Activated gamma-delta T cell treated with anti-CD3 and anti-CD28 coated beads, Interleukin-2, amount 50 U/mL, for 16 hours (primary cell): ENCODE measurements at regions not wholly inside any gene's neighbourhood (a gene's known extent, or its start where the extent isn't known, plus 50 kb on each side); places are given as distances from the start of the nearest gene placed in this dataset.

Experiments used
- DNase-seq: peaks from one replicate; pipeline ENCODE4 v3.0.0-alpha.2; 2020; ENCODE audit warnings: low read depth

- no peak for DNase-seq
These were observed 140.2 kb upstream of the PJA1 start for GRCh38 chrX:69305333-69306062.

GRCh38 chrX:69303231-69303630 is 138.0 kb upstream of the PJA1 start:
- DNase-seq = no peak

- no peak for DNase-seq
These were observed 134.9 kb upstream of the PJA1 start for GRCh38 chrX:69299951-69300714.

GRCh38 chrX:69299285-69299684 is 134.0 kb upstream of the PJA1 start:
- no peak for DNase-seq

DNA sequence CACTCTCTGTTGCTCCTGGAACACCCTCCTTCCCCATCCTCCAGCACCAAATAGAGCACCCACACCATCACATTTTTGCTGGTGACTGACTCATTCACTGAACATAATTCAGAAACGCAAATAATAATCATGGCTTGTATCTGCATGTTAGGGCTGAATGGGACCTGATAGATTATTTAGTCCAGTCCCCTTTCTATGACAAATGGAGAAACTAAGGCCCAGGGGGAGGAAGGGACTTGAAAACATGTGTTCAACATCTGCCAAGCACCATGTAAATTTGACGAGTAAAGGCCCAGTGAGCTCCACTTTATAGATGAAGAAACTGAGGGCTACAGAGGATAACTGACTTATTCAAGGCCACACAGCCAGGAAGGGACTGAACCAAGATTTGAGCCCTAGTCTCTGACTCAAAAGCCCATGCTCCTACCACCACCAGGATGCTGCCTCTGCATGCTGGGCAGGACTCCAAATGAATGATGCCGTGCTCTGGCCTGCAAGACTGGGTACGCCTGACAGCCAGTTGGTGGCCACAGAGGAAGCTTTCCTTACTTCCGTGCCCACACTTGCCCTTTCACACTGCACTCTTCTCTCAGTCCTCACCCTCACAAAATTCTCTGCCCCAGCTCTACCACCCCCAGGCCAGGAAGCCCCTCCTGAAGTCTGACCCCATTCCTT is 133.3 kb upstream of the PJA1 start:
- DNase-seq = no peak

GRCh38 chrX:69297506-69297905 is 132.3 kb upstream of the PJA1 start:
- DNase-seq = no peak

DNA sequence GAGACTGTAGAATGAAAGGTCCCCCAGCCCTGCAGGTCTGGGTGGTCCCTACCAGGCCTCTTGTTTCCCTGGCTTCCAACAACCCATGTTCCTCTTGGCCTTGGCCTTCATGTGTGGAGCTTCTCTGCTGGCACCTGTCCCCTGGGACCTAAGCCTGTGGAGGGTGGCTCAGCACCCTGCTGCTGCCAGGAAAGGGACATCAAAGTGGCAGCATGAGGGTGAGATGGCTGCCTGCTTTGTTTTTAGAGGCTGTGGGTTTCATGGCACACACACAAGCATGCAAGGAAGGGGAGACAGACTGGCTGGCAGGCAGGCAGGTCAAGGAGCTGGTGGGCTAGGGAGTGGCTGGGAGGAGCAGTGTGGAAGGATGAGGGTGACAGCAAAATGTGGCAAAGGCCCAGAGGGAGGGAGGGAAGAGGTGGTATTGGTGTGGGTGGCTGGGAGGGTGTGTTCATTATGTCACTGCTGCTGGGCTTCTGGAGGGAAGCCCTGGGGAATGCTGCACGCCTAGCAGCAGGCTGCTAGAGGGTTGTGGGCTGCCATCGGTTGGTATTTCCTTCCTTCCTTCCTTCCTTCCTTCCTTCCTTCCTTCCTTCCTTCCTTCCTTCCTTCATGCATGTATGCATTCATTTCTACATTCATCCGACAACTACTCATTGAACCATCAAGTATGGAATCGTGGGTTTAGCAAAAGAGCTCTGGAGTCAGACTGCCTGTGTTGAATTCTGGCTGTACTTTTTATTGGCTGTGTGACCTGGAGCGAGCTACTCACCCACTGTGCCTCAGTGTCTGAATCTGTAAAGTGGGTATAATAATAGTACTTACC is 128.7 kb upstream of the PJA1 start:
- no peak for DNase-seq

DNA sequence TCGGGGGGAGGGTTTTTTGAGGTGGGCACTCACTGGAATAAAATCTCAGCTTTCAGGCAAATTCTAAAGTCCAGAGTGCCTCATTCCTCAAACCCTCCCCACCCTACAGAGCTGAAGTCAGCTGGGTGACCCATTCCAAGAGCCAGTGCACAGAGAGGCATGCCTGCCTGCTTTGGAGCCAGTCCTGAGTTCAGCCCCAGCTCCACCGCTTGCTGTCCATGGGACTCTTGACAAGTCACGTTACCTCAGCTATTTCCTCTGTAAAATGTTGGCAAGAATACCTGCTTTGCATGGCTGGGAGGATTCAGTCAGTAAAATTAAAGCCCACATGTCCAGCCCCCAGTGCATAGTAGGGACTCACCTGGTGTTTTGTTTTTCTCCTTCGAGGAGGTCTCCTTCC is 125.9 kb upstream of the PJA1 start:
- no peak for DNase-seq

- DNase-seq = no peak
These were observed 125.0 kb upstream of the PJA1 start for GRCh38 chrX:69290292-69290691.

- DNase-seq = no peak
These were observed 124.5 kb upstream of the PJA1 start for GRCh38 chrX:69289793-69290123.

DNA sequence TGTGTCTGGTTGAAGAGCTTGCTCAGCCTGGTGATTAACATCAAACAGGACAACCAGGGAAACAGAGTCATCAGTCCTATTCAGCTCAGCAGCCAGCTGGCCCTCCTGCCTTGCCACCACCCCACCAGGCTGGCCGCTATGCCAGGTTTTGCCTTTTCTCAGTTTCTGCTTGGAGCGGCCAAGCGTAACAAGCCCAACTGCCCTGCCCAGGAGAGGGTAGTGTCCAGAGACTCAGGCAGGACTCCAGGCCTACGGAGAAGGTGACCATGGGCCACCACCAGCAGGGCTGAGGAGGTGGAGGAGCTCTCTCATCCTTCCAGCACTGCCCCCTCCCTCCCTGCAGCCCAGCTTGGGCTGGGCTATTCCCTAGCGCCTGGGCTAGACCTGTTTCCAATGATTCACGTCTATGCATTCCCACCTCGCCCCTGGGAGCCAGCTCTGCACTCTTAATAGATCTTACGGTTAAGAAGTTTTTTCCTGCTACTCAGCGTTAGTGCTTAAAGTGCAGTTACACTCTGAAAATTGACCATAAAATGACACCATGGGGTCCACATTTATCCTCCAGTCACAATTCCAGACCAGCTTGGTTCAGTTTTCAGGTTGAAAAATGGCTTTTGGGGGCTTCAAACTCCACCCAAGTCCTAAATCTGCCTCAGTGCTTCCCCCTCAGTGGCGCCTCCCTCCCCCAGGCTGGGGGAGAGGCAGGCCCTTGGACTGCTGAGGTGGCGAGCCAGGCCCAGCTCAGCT is 124.0 kb upstream of the PJA1 start:
- DNase-seq = no peak

DNA sequence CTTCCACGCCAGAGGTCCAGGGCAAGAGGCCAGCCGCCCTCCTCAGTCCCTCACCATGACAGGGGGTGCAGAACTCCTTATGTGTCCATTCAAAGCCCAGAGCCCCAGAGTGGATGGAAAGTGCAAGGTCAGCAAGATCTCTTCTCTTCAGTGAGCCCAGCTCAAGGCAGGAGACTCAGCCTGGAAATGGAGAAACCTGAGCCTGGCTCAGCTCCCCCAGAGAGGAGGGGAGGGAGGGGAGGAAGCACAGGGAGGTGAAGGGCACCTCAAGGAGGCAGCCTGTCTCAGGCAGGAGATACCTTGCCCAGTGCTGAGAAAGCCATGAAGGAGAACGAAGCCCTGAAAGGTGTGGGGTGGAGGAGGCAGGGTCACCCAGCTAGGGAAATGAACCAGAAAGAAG is 121.8 kb upstream of the PJA1 start:
- DNase-seq = no peak

- DNase-seq = no peak
These were observed 121.3 kb upstream of the PJA1 start for GRCh38 chrX:69286565-69286906.

DNA sequence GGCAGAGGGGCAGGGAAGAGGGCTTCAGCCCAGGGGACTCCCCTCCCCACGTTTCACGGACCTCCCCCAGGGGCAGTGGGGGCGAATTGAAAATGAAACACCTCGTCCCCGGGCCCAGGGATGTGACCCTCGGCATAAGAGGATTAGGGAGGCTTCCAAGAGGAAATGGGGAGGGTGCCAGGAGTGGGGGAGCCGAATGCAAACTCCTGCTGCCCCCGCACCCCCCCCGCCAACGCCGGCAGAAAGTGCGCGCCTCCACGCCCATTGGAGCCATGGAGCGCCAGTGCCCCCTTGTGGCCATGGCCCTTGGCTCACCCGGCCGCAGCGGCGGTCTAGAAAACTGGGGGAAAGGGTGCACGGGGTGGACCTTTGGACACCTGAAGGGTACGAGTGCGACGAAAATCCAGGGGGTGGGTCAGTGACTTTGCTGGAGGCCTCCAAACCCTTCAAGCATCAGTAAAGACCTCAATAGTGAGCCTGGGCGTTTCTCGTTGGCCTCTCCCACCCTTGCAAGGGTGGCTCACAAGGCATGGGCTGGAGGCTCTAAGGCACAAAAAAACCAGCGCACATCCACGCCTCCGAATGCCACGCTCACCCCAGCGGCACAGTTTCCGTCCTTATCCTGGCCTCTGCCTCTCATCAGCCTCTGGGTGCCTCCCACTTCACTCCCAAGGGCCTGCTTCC is 120.8 kb upstream of the PJA1 start:
- DNase-seq = peak; percentile 21

GRCh38 chrX:69285401-69285877 is 120.2 kb upstream of the PJA1 start:
- no peak for DNase-seq

DNA sequence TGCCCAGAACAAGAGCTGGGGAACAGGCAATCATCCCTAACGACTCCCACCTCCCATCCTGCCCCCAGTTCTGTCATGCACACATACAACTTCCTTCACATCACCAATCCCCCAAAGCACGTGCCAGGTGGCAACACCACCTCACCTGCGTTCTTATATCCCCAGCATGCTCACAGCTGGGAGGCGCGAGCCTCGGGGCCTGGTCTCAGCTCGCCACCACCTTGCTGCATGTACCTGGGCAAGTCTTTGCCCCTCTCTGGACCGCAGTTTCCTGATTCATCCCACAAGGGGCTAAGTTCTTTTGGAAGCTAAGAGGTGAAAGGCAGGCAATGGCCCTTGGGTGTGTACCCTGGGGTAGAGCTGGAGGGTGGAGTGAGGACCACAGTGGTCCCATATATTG is 119.2 kb upstream of the PJA1 start:
- DNase-seq = no peak

DNA sequence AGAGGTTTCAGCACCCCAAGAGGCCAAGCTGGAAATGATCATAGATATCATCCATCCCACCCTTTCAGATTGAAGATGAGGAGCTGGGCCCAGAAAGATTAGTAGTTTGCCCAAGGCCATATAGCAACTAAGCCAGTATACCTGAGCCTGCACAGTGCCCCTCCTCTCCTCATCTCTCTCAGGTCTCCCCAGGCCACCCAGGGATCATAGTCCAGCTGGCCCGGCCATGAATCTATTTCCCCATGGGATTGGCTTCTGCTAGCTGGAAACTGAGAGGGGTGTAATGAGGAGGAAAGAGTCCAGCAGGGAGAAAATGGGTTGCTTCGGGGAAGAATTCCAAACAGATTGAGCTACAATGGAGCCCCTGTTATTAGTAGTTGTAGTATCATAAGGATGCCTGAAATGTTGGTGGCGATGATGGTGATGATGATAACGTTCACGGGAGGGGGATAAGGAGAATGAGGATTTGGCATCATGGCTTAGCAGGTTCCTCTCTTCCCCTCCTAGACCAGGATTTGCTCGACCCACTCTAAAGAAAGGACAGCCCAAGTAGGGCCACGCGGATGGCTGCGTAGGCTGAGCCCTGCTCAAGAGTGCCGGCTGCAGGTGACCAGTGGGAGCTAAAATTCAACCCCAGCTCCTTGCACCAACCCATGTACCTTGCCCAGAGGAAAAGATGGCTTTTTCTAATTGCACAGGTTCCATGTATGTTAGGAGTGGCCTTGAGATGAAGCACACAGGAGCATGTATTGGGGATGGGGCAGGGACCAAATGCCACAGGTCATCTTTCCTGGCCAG is 117.8 kb upstream of the PJA1 start:
- DNase-seq = no peak

DNA sequence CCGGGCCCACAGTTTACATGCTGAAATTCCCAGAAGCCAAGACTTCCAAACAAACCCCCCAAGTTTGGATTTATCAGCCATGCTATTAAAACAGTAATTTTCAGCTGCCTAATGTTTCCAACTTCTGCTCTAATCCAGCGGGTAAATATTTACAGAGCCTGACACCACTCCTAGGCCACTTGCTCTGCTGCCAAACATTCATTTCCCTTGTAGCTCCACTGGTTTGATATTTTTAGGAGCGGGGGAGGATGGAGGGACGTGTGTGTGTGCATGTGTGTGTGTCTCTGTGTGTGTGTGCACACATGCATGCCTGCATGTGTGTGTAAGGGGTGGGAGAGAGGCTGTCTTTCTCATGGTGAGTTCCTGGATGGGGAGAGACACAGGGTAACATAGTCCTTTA is 115.7 kb upstream of the PJA1 start:
- no peak for DNase-seq

- no peak for DNase-seq
These were observed 114.0 kb upstream of the PJA1 start for GRCh38 chrX:69279234-69279633.

GRCh38 chrX:69278031-69278687 is 112.9 kb upstream of the PJA1 start:
- no peak for DNase-seq
